HepG2 (cell line): ENCODE measurements at regions not wholly inside any gene's neighbourhood (a gene's known extent, or its start where the extent isn't known, plus 50 kb on each side); places are given as distances from the start of the nearest gene placed in this dataset.

Experiments used
- KLF15 ChIP-seq: sonication (generic); formaldehyde crosslinking; IDR thresholded peaks from 2 replicates; pipeline ENCODE4 v1.8.1; 2023; ENCODE audit warnings: borderline replicate concordance, mild to moderate bottlenecking, inconsistent platforms, missing genetic modification reagents, mixed read lengths
- NCOR1 ChIP-seq: fragments of 200-600 bp; sonication (generic); IDR thresholded peaks from 2 replicates; pipeline ENCODE4 v1.7.0; 2017; ENCODE audit warnings: antibody characterized with exemption, low read length, borderline replicate concordance
- POLR2A ChIP-seq, 2 experiments: IDR thresholded peaks; 2 replicates each; pipeline ENCODE4 v1.6.1; 2011; ENCODE audit warnings: low read depth in 2 of 2, low read length in 2 of 2, mild to moderate bottlenecking in 1 of 2, moderate library complexity in 1 of 2; ENCODE audit not compliant: insufficient read depth in 1 of 2
- TF ChIP-seq, protein P1 (sequence below): sonication (generic); formaldehyde crosslinking; IDR thresholded peaks from 2 replicates; pipeline ENCODE4 v1.8.1; 2023; ENCODE audit warnings: missing genetic modification reagents, inconsistent platforms, borderline replicate concordance

GRCh38 chr5:89425062-89425461 is 542.1 kb upstream of the MEF2C start:
- TF ChIP-seq, protein P1, sequence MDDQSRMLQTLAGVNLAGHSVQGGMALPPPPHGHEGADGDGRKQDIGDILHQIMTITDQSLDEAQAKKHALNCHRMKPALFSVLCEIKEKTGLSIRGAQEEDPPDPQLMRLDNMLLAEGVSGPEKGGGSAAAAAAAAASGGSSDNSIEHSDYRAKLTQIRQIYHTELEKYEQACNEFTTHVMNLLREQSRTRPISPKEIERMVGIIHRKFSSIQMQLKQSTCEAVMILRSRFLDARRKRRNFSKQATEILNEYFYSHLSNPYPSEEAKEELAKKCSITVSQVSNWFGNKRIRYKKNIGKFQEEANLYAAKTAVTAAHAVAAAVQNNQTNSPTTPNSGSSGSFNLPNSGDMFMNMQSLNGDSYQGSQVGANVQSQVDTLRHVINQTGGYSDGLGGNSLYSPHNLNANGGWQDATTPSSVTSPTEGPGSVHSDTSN = no peak
- TF ChIP-seq POLR2A (IDR thresholded peaks at IDR 0.05; ENCODE audit: insufficient read depth in 1 of 2, low read depth in 2 of 2, low read length in 2 of 2) (no peak), NCOR1 (no peak), KLF15 (CRISPR knock-in tag) (no peak)
